Suprapubic skin (tissue), 4 donors: ENCODE measurements at regions not wholly inside any gene's neighbourhood (a gene's known extent, or its start where the extent isn't known, plus 50 kb on each side); places are given as distances from the start of the nearest gene placed in this dataset.

Source experiments
- DNase-seq, 2 donors: peaks; one replicate each; pipeline ENCODE4 v3.0.0-alpha.2; 2019; ENCODE audit warnings: low spot score in 2 of 2
- H3K27ac ChIP-seq: fragments of 200-600 bp; sonication (generic); one replicate; pipeline ENCODE4 v1.5.1; 2019
- H3K27me3 ChIP-seq: fragments of 200-600 bp; sonication (generic); one replicate; pipeline ENCODE4 v1.5.1; 2019
- H3K36me3 ChIP-seq: fragments of 200-600 bp; sonication (generic); one replicate; pipeline ENCODE4 v1.5.1; 2019
- H3K4me1 ChIP-seq: fragments of 200-600 bp; sonication (generic); one replicate; pipeline ENCODE4 v1.5.1; 2019
- H3K4me3 ChIP-seq: fragments of 200-600 bp; sonication (generic); one replicate; pipeline ENCODE4 v1.5.1; 2019; ENCODE audit warnings: mild to moderate bottlenecking
- H3K9me3 ChIP-seq: fragments of 200-600 bp; sonication (generic); one replicate; pipeline ENCODE4 v1.5.1; 2019
- CTCF ChIP-seq, 2 donors: fragments of 200-600 bp in 1 of 2; fragments of 450-650 bp in 1 of 2; sonication (generic) in 1 of 2; IDR thresholded peaks; one replicate each; pipeline ENCODE4 v1.5.1; 2016 to 2019; ENCODE audit warnings: antibody characterized with exemption in 2 of 2, mild to moderate bottlenecking in 1 of 2, moderate library complexity in 1 of 2
- EP300 ChIP-seq: sonication (generic); formaldehyde crosslinking; IDR thresholded peaks from one replicate; pipeline ENCODE4 v1.6.1; 2017; ENCODE audit warnings: antibody characterized with exemption
- POLR2A ChIP-seq, 2 donors: fragments of 450-650 bp; IDR thresholded peaks; one replicate each; pipeline ENCODE4 v1.6.1; 2017; ENCODE audit warnings: antibody characterized with exemption in 2 of 2, mild to moderate bottlenecking in 2 of 2, moderate library complexity in 2 of 2
- POLR2AphosphoS5 ChIP-seq, 3 donors: sonication (generic); formaldehyde crosslinking; IDR thresholded peaks; one replicate each; pipeline ENCODE4 v1.6.1; 2017; ENCODE audit warnings: antibody characterized with exemption in 3 of 3
- WGBS: methylation state at CpG from one replicate; pipeline ENCODE4 v1.1.5; 2018; 5-methylcytosine and 5-hydroxymethylcytosine counted together

- 87% methylated on average over 6 of the region's 6 CpGs for WGBS
- H3K36me3 ChIP-seq: no peaks in the 10 kb centered on the region
- no peak for TF ChIP-seq CTCF (IDR thresholded peaks at IDR 0.05)
- no peak for TF ChIP-seq POLR2A (IDR thresholded peaks at IDR 0.05)
- TF ChIP-seq POLR2AphosphoS5 (IDR thresholded peaks at IDR 0.05): no peak
- no peak for TF ChIP-seq EP300
- DNase-seq: no peak
- no peaks in the 10 kb centered on the region for H3K4me1 ChIP-seq
- H3K4me3 ChIP-seq: no peak overlapping the region
- H3K9me3 ChIP-seq: no peaks in the 10 kb centered on the region
- no peak overlapping the region for H3K27ac ChIP-seq
- H3K27me3 ChIP-seq: no peaks in the 10 kb centered on the region
These were observed 269.4 kb upstream of the GHITM start for GRCh38 chr10:83869898-83870297.

GRCh38 chr10:83871187-83872081, 267.9 kb upstream of the GHITM start:
- 22% methylated on average over 18 of the region's 18 CpGs for WGBS
- TF ChIP-seq CTCF (IDR thresholded peaks at IDR 0.05) (peak; percentile 30 to 84), POLR2A (IDR thresholded peaks at IDR 0.05) (no peak)
- Histone ChIP-seq H3K4me1 (no peaks in the 10 kb centered on the region), H3K36me3 (no peaks in the 10 kb centered on the region), H3K27me3 (no peaks in the 10 kb centered on the region), H3K27ac (no peak overlapping the region), H3K9me3 (no peaks in the 10 kb centered on the region), H3K4me3 (no peak overlapping the region)
- DNase-seq: no peak

- Histone ChIP-seq H3K4me3 (no peak overlapping the region), H3K27me3 (no peaks in the 10 kb centered on the region), H3K9me3 (no peaks in the 10 kb centered on the region), H3K4me1 (peaks cover 13% of the 10 kb centered on the region), H3K36me3 (no peaks in the 10 kb centered on the region), H3K27ac (no peak overlapping the region)
- DNase-seq: no peak
- 90% methylated on average over 8 of the region's 8 CpGs for WGBS
- TF ChIP-seq POLR2A (IDR thresholded peaks at IDR 0.05): no peak
- TF ChIP-seq EP300: no peak
- TF ChIP-seq POLR2AphosphoS5 (IDR thresholded peaks at IDR 0.05): no peak
- TF ChIP-seq CTCF (IDR thresholded peaks at IDR 0.05): no peak
These were observed 259.0 kb upstream of the GHITM start for GRCh38 chr10:83880252-83880791.

GRCh38 chr10:83881661-83882060, 257.6 kb upstream of the GHITM start:
- Histone ChIP-seq H3K27ac (no peak overlapping the region), H3K27me3 (no peaks in the 10 kb centered on the region), H3K4me3 (no peak overlapping the region), H3K4me1 (peaks cover 13% of the 10 kb centered on the region), H3K9me3 (no peaks in the 10 kb centered on the region), H3K36me3 (no peaks in the 10 kb centered on the region)
- 14% methylated on average over 1 of the region's 1 CpG for WGBS
- no peak for TF ChIP-seq CTCF (IDR thresholded peaks at IDR 0.05)
- no peak for TF ChIP-seq EP300
- no peak for TF ChIP-seq POLR2AphosphoS5 (IDR thresholded peaks at IDR 0.05)
- no peak for TF ChIP-seq POLR2A (IDR thresholded peaks at IDR 0.05)
- DNase-seq: no peak

- peaks cover 3% of the 10 kb centered on the region for H3K4me1 ChIP-seq
- H3K4me3 ChIP-seq: no peak overlapping the region
- no peaks in the 10 kb centered on the region for H3K36me3 ChIP-seq
- H3K9me3 ChIP-seq: no peaks in the 10 kb centered on the region
- H3K27ac ChIP-seq: no peak overlapping the region
- TF ChIP-seq POLR2AphosphoS5 (IDR thresholded peaks at IDR 0.05) (no peak), EP300 (no peak), CTCF (IDR thresholded peaks at IDR 0.05) (no peak), POLR2A (IDR thresholded peaks at IDR 0.05) (no peak)
- DNase-seq: no peak
- 80% methylated on average over 5 of the region's 5 CpGs for WGBS
- H3K27me3 ChIP-seq: no peaks in the 10 kb centered on the region
These were observed 252.4 kb upstream of the GHITM start for GRCh38 chr10:83886871-83887270.
